ENCODE measurements at regions not wholly inside any gene's neighbourhood (a gene's known extent, or its start where the extent isn't known, plus 50 kb on each side); places are given as distances from the start of the nearest gene placed in this dataset.

- in situ Hi-C loops (cut with HindIII; ENCODE audit: low sequenced_read_pairs), result no loop called here
Observed at GRCh38 chr10:85542936-85543730, 823.5 kb downstream of the GRID1 start.

GRCh38 chr10:85544956-85545355, 821.6 kb downstream of the GRID1 start:
- in situ Hi-C loops (cut with HindIII; ENCODE audit: low sequenced_read_pairs), result no loop called here
- TF ChIP-seq CTCF (IDR thresholded peaks at IDR 0.05; ENCODE audit: low read depth, low read length, missing control alignments), result no peak
- no peak for DNase-seq (ENCODE audit: low read depth)
- no peak overlapping the region for H3K4me3 ChIP-seq (ENCODE audit: low read depth, low read length)

More at GRCh38 chr10:85542936-85543730, 823.5 kb downstream of the GRID1 start:
- DNase-seq (ENCODE audit: low read depth), result no peak
- no peak overlapping the region for H3K4me3 ChIP-seq (ENCODE audit: low read depth, low read length)
- no peak for TF ChIP-seq CTCF (IDR thresholded peaks at IDR 0.05; ENCODE audit: low read depth, low read length, missing control alignments)

- TF ChIP-seq CTCF (IDR thresholded peaks at IDR 0.05; ENCODE audit: low read depth, low read length, missing control alignments), result no peak
- no peak for DNase-seq (ENCODE audit: low read depth)
- in situ Hi-C loops (cut with HindIII; ENCODE audit: low sequenced_read_pairs), result no loop called here
- H3K4me3 ChIP-seq (ENCODE audit: low read depth, low read length), result no peak overlapping the region
Observed at GRCh38 chr10:85545874-85546273, 820.7 kb downstream of the GRID1 start.

- no peak for DNase-seq (ENCODE audit: low read depth)
- H3K4me3 ChIP-seq (ENCODE audit: low read depth, low read length), result no peak overlapping the region
- no peak for TF ChIP-seq CTCF (IDR thresholded peaks at IDR 0.05; ENCODE audit: low read depth, low read length, missing control alignments)
- in situ Hi-C loops (cut with HindIII; ENCODE audit: low sequenced_read_pairs), result no loop called here
Observed at GRCh38 chr10:85547460-85548023, 819.1 kb downstream of the GRID1 start.

- peak; percentile 19 for DNase-seq (ENCODE audit: low read depth)
- in situ Hi-C loops (cut with HindIII; ENCODE audit: low sequenced_read_pairs), result no loop called here
Observed at GRCh38 chr10:85548034-85548433, 818.6 kb downstream of the GRID1 start.

More at GRCh38 chr10:85548034-85548433, 818.6 kb downstream of the GRID1 start:
- TF ChIP-seq CTCF (IDR thresholded peaks at IDR 0.05; ENCODE audit: low read depth, low read length, missing control alignments), result peak; percentile 48
- H3K4me3 ChIP-seq (ENCODE audit: low read depth, low read length), result no peak overlapping the region

Measured in astrocyte of the cerebellum (primary cell).